ENCODE measurements at regions not wholly inside any gene's neighbourhood (a gene's known extent, or its start where the extent isn't known, plus 50 kb on each side); places are given as distances from the start of the nearest gene placed in this dataset.
"Not testable (repeated sequence)": the region's sequence is repeated elsewhere in the genome, so short reads cannot be mapped to it uniquely, and the experiment has no call there.

- TF ChIP-seq IRF5 (IDR thresholded peaks at IDR 0.05; ENCODE audit: borderline replicate concordance) (no peak), BRCA1 (IDR thresholded peaks at IDR 0.05; ENCODE audit: low read depth, low read length) (no peak)
- TF ChIP-seq, protein P1, sequence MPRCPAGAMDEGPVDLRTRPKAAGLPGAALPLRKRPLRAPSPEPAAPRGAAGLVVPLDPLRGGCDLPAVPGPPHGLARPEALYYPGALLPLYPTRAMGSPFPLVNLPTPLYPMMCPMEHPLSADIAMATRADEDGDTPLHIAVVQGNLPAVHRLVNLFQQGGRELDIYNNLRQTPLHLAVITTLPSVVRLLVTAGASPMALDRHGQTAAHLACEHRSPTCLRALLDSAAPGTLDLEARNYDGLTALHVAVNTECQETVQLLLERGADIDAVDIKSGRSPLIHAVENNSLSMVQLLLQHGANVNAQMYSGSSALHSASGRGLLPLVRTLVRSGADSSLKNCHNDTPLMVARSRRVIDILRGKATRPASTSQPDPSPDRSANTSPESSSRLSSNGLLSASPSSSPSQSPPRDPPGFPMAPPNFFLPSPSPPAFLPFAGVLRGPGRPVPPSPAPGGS (IDR thresholded peaks at IDR 0.05; ENCODE audit: borderline replicate concordance, insufficient read depth, low read depth, low read length, poor library complexity, severe bottlenecking), result no peak
Measured at GRCh38 chr4:96455045-96455720, 615.3 kb downstream of the PDHA2 start (continued).

- ChIA-PET CTCF (interaction anchor here (1.0 kb wide), 1 partner anchor 9 kb away, joined by 3 read pairs; no protein-coding TSS in a partner anchor), SMC1A (ENCODE audit: uncharacterized antibody, unreplicated experiment) (interaction anchor here (1.2 kb wide), 1 partner anchor 11 kb away, joined by 3 read pairs; no protein-coding TSS in a partner anchor)
- intact Hi-C loops (cut with micrococcal nuclease; ENCODE audit: unreplicated experiment); H3K27ac ChIP-seq (ENCODE audit: control insufficient read depth, insufficient read depth); in situ Hi-C loops (cut with MboI); H3K27me3 ChIP-seq (replicated peaks in 1 of 2; ENCODE audit: control insufficient read depth in 2 of 2, insufficient read depth in 2 of 2, low read length in 1 of 2); H3K4me1 ChIP-seq (ENCODE audit: control insufficient read depth, insufficient read depth, low read length); POLR2A ChIA-PET; H3K9ac ChIP-seq (ENCODE audit: control insufficient read depth, insufficient read depth, low read length); H3K36me3 ChIP-seq (ENCODE audit: control insufficient read depth in 2 of 2, insufficient read depth in 2 of 2, low read length in 1 of 2); H3K79me2 ChIP-seq (ENCODE audit: control insufficient read depth, insufficient read depth, low read length); H3K4me3 ChIP-seq; FAIRE-seq; BruUV-seq (replicated peaks); H3K4me2 ChIP-seq (ENCODE audit: control insufficient read depth, insufficient read depth); DNase-seq (ENCODE audit: low read depth, low spot score); H3K9me3 ChIP-seq (replicated peaks; ENCODE audit: control insufficient read depth, insufficient read depth, low read length); ATAC-seq; H2AFZ ChIP-seq (ENCODE audit: control insufficient read depth, low read depth, low read length); H4K20me1 ChIP-seq (ENCODE audit: control insufficient read depth, insufficient read depth); RAD21 ChIA-PET (ENCODE audit: unreplicated experiment): not testable (repeated sequence)
- WGBS (ENCODE audit: insufficient coverage, insufficient replicate concordance, low lambda C conversion rate, missing lambda C conversion rate), result 33% methylated on average over 2 of the region's 4 CpGs
Measured at GRCh38 chr4:96458031-96458430, 618.1 kb downstream of the PDHA2 start.

All from GM12878 (cell line).